ENCODE measurements at regions not wholly inside any gene's neighbourhood (a gene's known extent, or its start where the extent isn't known, plus 50 kb on each side); places are given as distances from the start of the nearest gene placed in this dataset.

GRCh38 chr20:52643034-52643433 lies 329.1 kb upstream of the TSHZ2 start:
- Mint-ChIP-seq H3K27ac (no peak overlapping the region), H3K9me3 (no peaks in the 10 kb centered on the region), H3K4me3 (no peak overlapping the region), H3K36me3 (no peaks in the 10 kb centered on the region), H3K4me1 (ENCODE audit: low read depth in 2 of 2) (no peaks in the 10 kb centered on the region), H3K27me3 (peaks cover 3 to 7% of the 10 kb centered on the region in 2 donors)
- no peak for DNase-seq (ENCODE audit: low spot score)
- no peak for ATAC-seq

- peaks cover 3% of the 10 kb centered on the region for H3K9me3 Mint-ChIP-seq
- no peak overlapping the region for H3K4me3 Mint-ChIP-seq
- peaks cover 3 to 7% of the 10 kb centered on the region in 2 donors for H3K27me3 Mint-ChIP-seq
- no peaks in the 10 kb centered on the region for H3K36me3 Mint-ChIP-seq
- no peaks in the 10 kb centered on the region for H3K4me1 Mint-ChIP-seq (ENCODE audit: low read depth in 2 of 2)
- no peak overlapping the region for H3K27ac Mint-ChIP-seq
- ATAC-seq = no peak
- DNase-seq (ENCODE audit: low spot score) = no peak
Measured at GRCh38 chr20:52637201-52637600, 335.0 kb upstream of the TSHZ2 start.

GRCh38 chr20:52631469-52631868 lies 340.7 kb upstream of the TSHZ2 start:
- ATAC-seq (no peak), DNase-seq (ENCODE audit: low spot score) (no peak)
- Mint-ChIP-seq H3K4me3 (no peak overlapping the region), H3K4me1 (ENCODE audit: low read depth in 2 of 2) (no peaks in the 10 kb centered on the region), H3K27me3 (peaks cover 7% of the 10 kb centered on the region in 2 donors), H3K36me3 (no peaks in the 10 kb centered on the region), H3K9me3 (peaks cover 3% of the 10 kb centered on the region), H3K27ac (no peak overlapping the region)

- Mint-ChIP-seq H3K36me3 (no peaks in the 10 kb centered on the region), H3K4me3 (no peak overlapping the region), H3K4me1 (ENCODE audit: low read depth in 2 of 2) (no peaks in the 10 kb centered on the region), H3K9me3 (peaks cover 3% of the 10 kb centered on the region), H3K27ac (no peak overlapping the region), H3K27me3 (peaks cover 7% of the 10 kb centered on the region in 2 donors)
- DNase-seq (ENCODE audit: low spot score) (no peak), ATAC-seq (no peak)
Measured at GRCh38 chr20:52630138-52630537, 342.0 kb upstream of the TSHZ2 start.

DNA sequence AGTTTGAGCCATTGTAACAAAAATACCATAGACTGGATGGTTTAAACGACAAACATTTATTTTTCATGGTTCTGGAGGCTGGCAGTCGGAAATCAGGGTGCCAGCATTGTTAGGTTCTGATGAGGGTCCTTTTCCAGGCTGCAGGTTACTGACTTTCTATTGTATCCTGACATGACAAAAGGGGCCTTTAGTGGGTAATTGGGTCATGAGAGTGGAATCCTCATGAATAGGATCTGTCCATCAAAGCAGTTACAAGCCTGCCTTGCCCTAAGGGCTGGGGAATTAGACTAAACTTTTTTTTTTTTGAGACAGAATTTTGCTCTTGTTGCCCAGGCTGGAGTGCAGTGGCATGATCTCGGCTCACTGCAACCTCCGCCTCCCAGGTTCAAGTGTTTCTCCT lies 347.9 kb upstream of the TSHZ2 start:
- Mint-ChIP-seq H3K27me3 (peaks cover 9 to 13% of the 10 kb centered on the region in 2 donors), H3K4me3 (no peak overlapping the region), H3K27ac (no peak overlapping the region), H3K36me3 (no peaks in the 10 kb centered on the region), H3K9me3 (no peaks in the 10 kb centered on the region), H3K4me1 (ENCODE audit: low read depth in 2 of 2) (no peaks in the 10 kb centered on the region)
- ATAC-seq = no peak
- no peak for DNase-seq (ENCODE audit: low spot score)

GRCh38 chr20:52622081-52622480 lies 350.1 kb upstream of the TSHZ2 start:
- DNase-seq (ENCODE audit: low spot score) = no peak
- Mint-ChIP-seq H3K4me1 (ENCODE audit: low read depth in 2 of 2) (no peaks in the 10 kb centered on the region), H3K9me3 (no peaks in the 10 kb centered on the region), H3K4me3 (no peak overlapping the region), H3K36me3 (no peaks in the 10 kb centered on the region), H3K27ac (no peak overlapping the region), H3K27me3 (peaks cover 9 to 14% of the 10 kb centered on the region in 2 donors)
- no peak for ATAC-seq

- no peak overlapping the region for H3K4me3 Mint-ChIP-seq
Measured at GRCh38 chr20:52621401-52621800, 350.8 kb upstream of the TSHZ2 start.

GRCh38 chr20:52619671-52620070 lies 352.5 kb upstream of the TSHZ2 start:
- H3K36me3 Mint-ChIP-seq = no peaks in the 10 kb centered on the region
- DNase-seq (ENCODE audit: low spot score) (no peak), ATAC-seq (peak in 1 of 2 donors; percentile 45)
- H3K4me3 Mint-ChIP-seq = no peak overlapping the region
- no peaks in the 10 kb centered on the region for H3K4me1 Mint-ChIP-seq (ENCODE audit: low read depth in 2 of 2)
- H3K27me3 Mint-ChIP-seq = peaks cover 26 to 38% of the 10 kb centered on the region in 2 donors
- H3K9me3 Mint-ChIP-seq = no peaks in the 10 kb centered on the region
- no peak overlapping the region for H3K27ac Mint-ChIP-seq

More at GRCh38 chr20:52621401-52621800, 350.8 kb upstream of the TSHZ2 start:
- Mint-ChIP-seq H3K9me3 (no peaks in the 10 kb centered on the region), H3K27ac (no peak overlapping the region), H3K4me1 (ENCODE audit: low read depth in 2 of 2) (no peaks in the 10 kb centered on the region), H3K36me3 (no peaks in the 10 kb centered on the region), H3K27me3 (peaks cover 13 to 21% of the 10 kb centered on the region in 2 donors)
- ATAC-seq (no peak), DNase-seq (ENCODE audit: low spot score) (no peak)

DNA sequence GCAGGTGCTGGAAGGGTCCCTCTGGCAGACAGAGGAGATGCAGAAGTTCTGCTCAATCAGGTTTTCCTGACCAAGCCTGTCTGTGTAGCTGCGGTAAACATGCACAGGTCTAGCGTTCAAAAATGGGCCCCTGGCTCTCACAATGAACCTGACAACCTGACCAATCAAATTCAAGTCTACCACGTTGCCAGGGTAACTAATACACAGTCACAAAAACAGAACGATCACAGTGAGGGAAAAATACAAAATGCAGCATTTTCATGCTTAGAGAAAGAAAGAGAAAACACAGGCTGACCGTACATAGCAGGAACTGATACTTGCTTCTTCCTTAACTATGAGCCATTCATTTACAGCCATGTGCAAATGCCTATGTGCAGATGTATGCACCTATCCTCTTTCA lies 353.1 kb upstream of the TSHZ2 start:
- no peak for ATAC-seq

DNA sequence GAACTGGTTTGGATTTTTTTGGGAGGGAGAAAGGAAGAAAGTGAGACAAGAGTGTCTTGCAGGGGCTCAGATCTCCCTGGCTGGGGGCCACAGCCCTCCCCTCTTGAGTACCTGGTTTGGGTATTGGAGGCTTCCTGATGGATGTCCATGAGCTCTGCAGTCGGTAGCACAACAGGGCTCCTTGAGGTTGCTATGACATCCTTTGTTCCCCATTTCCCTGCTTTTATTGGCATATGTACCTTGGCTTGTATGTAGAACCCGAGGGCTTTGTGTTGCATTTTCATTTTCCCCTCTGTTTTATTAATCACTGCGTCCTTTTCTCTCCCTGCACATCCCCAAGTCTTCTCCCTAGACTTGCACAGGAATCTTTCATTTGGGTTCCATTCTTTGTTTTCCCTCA lies 355.5 kb upstream of the TSHZ2 start:
- ATAC-seq (no peak), DNase-seq (ENCODE audit: low spot score) (no peak)
- Mint-ChIP-seq H3K4me1 (ENCODE audit: low read depth in 2 of 2) (no peaks in the 10 kb centered on the region), H3K4me3 (no peak overlapping the region), H3K9me3 (peaks cover 2% of the 10 kb centered on the region), H3K36me3 (peaks cover 7% of the 10 kb centered on the region), H3K27me3 (peaks cover 35 to 60% of the 10 kb centered on the region in 2 donors), H3K27ac (no peak overlapping the region)

More for the DNA sequence above, 353.1 kb upstream of the TSHZ2 start:
- Mint-ChIP-seq H3K27me3 (peaks cover 28 to 42% of the 10 kb centered on the region in 2 donors), H3K4me1 (ENCODE audit: low read depth in 2 of 2) (no peaks in the 10 kb centered on the region), H3K9me3 (no peaks in the 10 kb centered on the region), H3K27ac (no peak overlapping the region), H3K36me3 (no peaks in the 10 kb centered on the region), H3K4me3 (no peak overlapping the region)
- DNase-seq (ENCODE audit: low spot score) = no peak

GRCh38 chr20:52614051-52614863 lies 357.9 kb upstream of the TSHZ2 start:
- DNase-seq (ENCODE audit: low spot score) = no peak
- H3K27ac Mint-ChIP-seq = no peak overlapping the region
- H3K27me3 Mint-ChIP-seq = peaks cover 31 to 60% of the 10 kb centered on the region in 2 donors
- ATAC-seq = no peak
- no peaks in the 10 kb centered on the region for H3K4me1 Mint-ChIP-seq (ENCODE audit: low read depth in 2 of 2)
- no peak overlapping the region for H3K4me3 Mint-ChIP-seq
- H3K9me3 Mint-ChIP-seq = peaks cover 8% of the 10 kb centered on the region
- H3K36me3 Mint-ChIP-seq = peaks cover 7% of the 10 kb centered on the region

- Mint-ChIP-seq H3K27me3 (peaks cover 31 to 63% of the 10 kb centered on the region in 2 donors), H3K4me3 (no peak overlapping the region), H3K36me3 (peaks cover 7% of the 10 kb centered on the region), H3K4me1 (ENCODE audit: low read depth in 2 of 2) (no peaks in the 10 kb centered on the region), H3K9me3 (peaks cover 8% of the 10 kb centered on the region), H3K27ac (no peak overlapping the region)
- ATAC-seq (no peak), DNase-seq (ENCODE audit: low spot score) (no peak)
Measured at GRCh38 chr20:52612046-52612632, 360.0 kb upstream of the TSHZ2 start.

GRCh38 chr20:52610749-52611148 lies 361.4 kb upstream of the TSHZ2 start:
- H3K4me1 Mint-ChIP-seq (ENCODE audit: low read depth in 2 of 2) = no peaks in the 10 kb centered on the region
- peaks cover 7% of the 10 kb centered on the region for H3K36me3 Mint-ChIP-seq
- H3K4me3 Mint-ChIP-seq = no peak overlapping the region
- H3K27ac Mint-ChIP-seq = no peak overlapping the region
- peaks cover 8% of the 10 kb centered on the region for H3K9me3 Mint-ChIP-seq
- no peak for DNase-seq (ENCODE audit: low spot score)
- no peak for ATAC-seq
- H3K27me3 Mint-ChIP-seq = peaks cover 21 to 49% of the 10 kb centered on the region in 2 donors

DNA sequence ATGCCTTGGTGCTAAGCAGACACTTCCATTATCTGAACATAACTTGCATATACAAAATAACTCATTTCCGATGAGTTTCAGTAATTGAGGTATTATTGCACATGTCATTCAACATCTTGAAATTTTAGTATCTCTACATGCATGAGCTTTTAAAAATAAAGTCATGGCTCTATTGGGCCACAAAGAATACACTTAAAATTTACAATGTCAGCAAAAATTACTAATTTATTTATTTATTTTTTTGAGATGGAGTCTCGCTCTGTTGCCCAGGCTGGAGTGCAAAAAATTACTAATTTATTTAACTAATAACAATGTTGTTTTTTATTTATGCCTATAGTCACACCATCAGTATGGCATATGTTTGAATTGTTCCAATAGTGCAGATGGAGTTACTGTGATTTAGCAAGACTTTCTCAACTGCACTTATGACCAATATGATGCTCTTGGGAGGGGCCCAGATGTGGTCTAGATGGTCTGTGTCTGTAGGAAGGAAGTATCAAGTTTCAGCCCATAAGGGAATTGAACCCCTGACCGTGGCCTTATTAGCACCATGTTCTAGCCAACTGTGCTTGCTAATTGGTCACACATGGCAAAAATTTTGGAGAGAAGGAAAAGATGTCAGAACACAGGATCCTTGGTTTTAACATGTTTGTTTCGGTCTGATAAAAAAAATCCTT lies 370.7 kb upstream of the TSHZ2 start:
- no peak overlapping the region for H3K4me3 Mint-ChIP-seq
- H3K36me3 Mint-ChIP-seq = no peaks in the 10 kb centered on the region
- H3K27ac Mint-ChIP-seq = no peak overlapping the region
- no peak for ATAC-seq
- peaks cover 6% of the 10 kb centered on the region for H3K9me3 Mint-ChIP-seq
- no peaks in the 10 kb centered on the region for H3K4me1 Mint-ChIP-seq (ENCODE audit: low read depth in 2 of 2)
- H3K27me3 Mint-ChIP-seq = peaks cover 7% of the 10 kb centered on the region in 2 donors
- no peak for DNase-seq (ENCODE audit: low spot score)
